K562 (cell line): ENCODE measurements at regions not wholly inside any gene's neighbourhood (a gene's known extent, or its start where the extent isn't known, plus 50 kb on each side); places are given as distances from the start of the nearest gene placed in this dataset.

Experiments used
- ATAC-seq: fragments of 200-7000 bp; cut with Tn5 transposase; 3 replicates; pipeline ENCODE4 v1.9.1; 2020; ENCODE audit warnings: moderate library complexity
- BruUV-seq: library from RNA; stranded (reverse); fragments of 400-500 nt; replicated peaks from 2 replicates; lab custom pipeline; 2021; lab: Mats Ljungman, UMichigan
- CTCF ChIA-PET: fragments of 300-600 bp; formaldehyde crosslinking; extraction: SDS; loops from one replicate; lab custom pipeline; 2021; ENCODE audit warnings: low intra/inter-chr PET ratio; lab: Yijun Ruan, JAX
- POLR2A ChIA-PET: fragments of 300-600, 350-650 bp; sonication (Branson Sonifier 250); formaldehyde crosslinking; extraction: SDS; loops from one replicate; lab custom pipeline; 2021; ENCODE audit warnings: antibody characterized with exemption, inconsistent platforms; lab: Yijun Ruan, JAX
- DNase-seq, 4 experiments: peaks; one replicate each; pipeline versions ENCODE4 v3.0.0 to v3.0.0-alpha.2; 2011 to 2018; ENCODE audit warnings: low spot score in 3 of 4, mixed read lengths in 3 of 4; ENCODE audit errors: extremely low read depth in 1 of 4
- FAIRE-seq: peaks from 2 replicates; lab custom pipeline; 2011; peaks lifted over from hg19 to GRCh38; lab: Jason Lieb, UNC
- H2AFZ ChIP-seq: 2 replicates; pipeline ENCODE4 v1.6.0; 2011; ENCODE audit warnings: low read depth, low read length, control low read depth, inconsistent platforms
- H3K27ac ChIP-seq: fragments of 200-600 bp; 3 replicates; pipeline ENCODE4 v1.8.0; 2011; ENCODE audit warnings: low read depth, mild to moderate bottlenecking, control low read depth, inconsistent platforms, low read length, moderate library complexity, mixed read lengths; ENCODE audit errors: extremely low read depth
- H3K27me3 ChIP-seq, 2 experiments: fragments of 300-600 bp in 1 of 2; 2 replicates in 1 of 2; 3 replicates in 1 of 2; pipeline versions ENCODE4 v1.6.0 to v1.8.0; 2011; ENCODE audit warnings: inconsistent platforms in 2 of 2, low read length in 2 of 2, mild to moderate bottlenecking in 1 of 2, mixed read lengths in 1 of 2, moderate library complexity in 1 of 2; ENCODE audit not compliant: control insufficient read depth in 2 of 2, insufficient read depth in 2 of 2
- H3K36me3 ChIP-seq: fragments of 300-600 bp; 3 replicates; pipeline ENCODE4 v1.8.0; 2011; ENCODE audit warnings: mild to moderate bottlenecking, low read length, inconsistent platforms; ENCODE audit not compliant: control insufficient read depth, insufficient read depth
- H3K4me1 ChIP-seq, 2 experiments: fragments of 200-600 bp in 1 of 2; replicated peaks in 1 of 2; 2 replicates in 1 of 2; 3 replicates in 1 of 2; pipeline versions ENCODE4 v1.5.1 to v1.8.0; 2011; ENCODE audit warnings: inconsistent platforms in 2 of 2, low read length in 2 of 2, mild to moderate bottlenecking in 1 of 2, mixed read lengths in 1 of 2, moderate library complexity in 1 of 2; ENCODE audit not compliant: control insufficient read depth in 2 of 2, insufficient read depth in 2 of 2
- H3K4me2 ChIP-seq: 2 replicates; pipeline ENCODE4 v1.6.1; 2011; ENCODE audit warnings: low read length, control low read depth, inconsistent platforms, mixed read lengths; ENCODE audit not compliant: insufficient read depth
- H3K4me3 ChIP-seq: fragments of 200-600 bp; sonication (generic), shearing (Covaris generic); 2 replicates; pipeline ENCODE4 v1.5.1; 2016; ENCODE audit warnings: control low read depth, inconsistent platforms
- H3K79me2 ChIP-seq: fragments of 200-600 bp; 3 replicates; pipeline ENCODE4 v1.8.0; 2011; ENCODE audit warnings: low read length, inconsistent platforms; ENCODE audit not compliant: control insufficient read depth, insufficient read depth
- H3K9ac ChIP-seq, 2 experiments: 2 replicates each; pipeline versions ENCODE4 v1.6.0 to v1.6.1; 2011; ENCODE audit warnings: low read depth in 2 of 2, low read length in 2 of 2, control low read depth in 1 of 2, inconsistent platforms in 1 of 2, mild to moderate bottlenecking in 1 of 2, mixed read lengths in 1 of 2; ENCODE audit not compliant: insufficient read depth in 1 of 2
- H3K9me1 ChIP-seq: one replicate; pipeline ENCODE4 v1.6.0; 2011; ENCODE audit warnings: inconsistent platforms, mild to moderate bottlenecking, low read length, moderate library complexity; ENCODE audit not compliant: control insufficient read depth, insufficient read depth
- H3K9me3 ChIP-seq: replicated peaks from 2 replicates; pipeline ENCODE4 v1.5.1; 2011; ENCODE audit warnings: low read depth, low read length, inconsistent platforms; ENCODE audit not compliant: control insufficient read depth, insufficient read depth
- H4K20me1 ChIP-seq: replicated peaks from 2 replicates; pipeline ENCODE4 v1.6.1; 2011; ENCODE audit warnings: low read length, inconsistent platforms, mixed read lengths; ENCODE audit not compliant: control insufficient read depth, insufficient read depth
- BDP1 ChIP-seq: IDR thresholded peaks from 3 replicates; pipeline ENCODE4 v1.6.1; 2011; ENCODE audit not compliant: insufficient read length, insufficient read depth
- CLOCK ChIP-seq: fragments of 250-450 bp; sonication (Bioruptor Pico); IDR thresholded peaks from 2 replicates; pipeline ENCODE4 v1.4.0; 2020; ENCODE audit warnings: mild to moderate bottlenecking, moderate library complexity, borderline replicate concordance
- MAFG ChIP-seq: fragments of 450-650 bp; conservative IDR thresholded peaks from 2 replicates; pipeline ENCODE4 v1.6.1; 2016; ENCODE audit warnings: missing genetic modification characterization, missing compliant biosample characterization
- THRAP3 ChIP-seq: fragments of 450-650 bp; IDR thresholded peaks from 2 replicates; pipeline ENCODE4 v1.6.1; 2016; ENCODE audit warnings: mild to moderate bottlenecking, inconsistent platforms, borderline replicate concordance
- ZNF507 ChIP-seq: conservative IDR thresholded peaks from 2 replicates; pipeline ENCODE4 v1.6.1; 2017; ENCODE audit warnings: missing genetic modification characterization, missing compliant biosample characterization
- WGBS: fragments of 100-300 bp; shearing (Covaris generic); methylation state at CpG from one replicate; pipeline ENCODE4 v1.1.6; 2016; ENCODE audit warnings: low coverage, mixed read lengths; ENCODE audit not compliant: insufficient coverage; ENCODE audit errors: missing lambda C conversion rate; 5-methylcytosine and 5-hydroxymethylcytosine counted together
- in situ Hi-C: fragments of 300-500 bp; cut with MboI; formaldehyde crosslinking; loops from 4 replicates; pipeline ENCODE4 v1.15.0; 2018; ENCODE audit warnings: inconsistent platforms, mixed read lengths
- intact Hi-C: fragments of 100-400 bp; cut with micrococcal nuclease; formaldehyde crosslinking; loops from 2 replicates; pipeline ENCODE4 v1.14.2; 2022
- TF ChIP-seq, protein P1 (sequence below): fragments of 450-650 bp; conservative IDR thresholded peaks from 2 replicates; pipeline ENCODE4 v1.6.1; 2016; ENCODE audit warnings: missing genetic modification characterization, low read depth, mild to moderate bottlenecking, missing compliant biosample characterization, moderate library complexity

- no peak overlapping the region for H2AFZ ChIP-seq
- intact Hi-C loops (loop anchor here (10.0 kb wide), 1 partner anchor 99 kb away; no protein-coding TSS in a partner anchor), in situ Hi-C loops (no loop called here)
- no peaks in the 10 kb centered on the region for H3K9me1 ChIP-seq
- H3K27ac ChIP-seq: no peak overlapping the region
- H3K36me3 ChIP-seq: peaks cover 8% of the 10 kb centered on the region; the same call in 2 of the 3 replicates
- ATAC-seq: no peak
- ChIA-PET CTCF (interaction anchor here (0.6 kb wide), 1 partner anchor 920 kb away, joined by 3 read pairs; no protein-coding TSS in a partner anchor), POLR2A (interaction anchor here (0.8 kb wide), 1 partner anchor 21 kb away, joined by 4 read pairs; no protein-coding TSS in a partner anchor)
- H3K79me2 ChIP-seq: peaks cover 30% of the 10 kb centered on the region
- no peaks in the 10 kb centered on the region for H3K27me3 ChIP-seq
- no peak overlapping the region for H3K9ac ChIP-seq
- FAIRE-seq: no peak
- no TSS peak for BruUV-seq
- WGBS: 74% methylated on average over 5 of the region's 5 CpGs
- H3K4me1 ChIP-seq: peaks cover 0 to 6% of the 10 kb centered on the region in 2 experiments; a peak in 3 of 5 replicates
- no peak overlapping the region for H3K4me3 ChIP-seq
- no peak overlapping the region for H3K4me2 ChIP-seq
- H3K9me3 ChIP-seq: no peaks in the 10 kb centered on the region
- no peak for DNase-seq
- no peaks in the 10 kb centered on the region; the same call in 1 of the 2 replicates for H4K20me1 ChIP-seq
- no peak for TF ChIP-seq CLOCK
- no peak for TF ChIP-seq ZNF507 (tag)
- no peak for TF ChIP-seq THRAP3
- TF ChIP-seq BDP1: no peak
- TF ChIP-seq MAFG (tag): no peak
- TF ChIP-seq, protein P1, sequence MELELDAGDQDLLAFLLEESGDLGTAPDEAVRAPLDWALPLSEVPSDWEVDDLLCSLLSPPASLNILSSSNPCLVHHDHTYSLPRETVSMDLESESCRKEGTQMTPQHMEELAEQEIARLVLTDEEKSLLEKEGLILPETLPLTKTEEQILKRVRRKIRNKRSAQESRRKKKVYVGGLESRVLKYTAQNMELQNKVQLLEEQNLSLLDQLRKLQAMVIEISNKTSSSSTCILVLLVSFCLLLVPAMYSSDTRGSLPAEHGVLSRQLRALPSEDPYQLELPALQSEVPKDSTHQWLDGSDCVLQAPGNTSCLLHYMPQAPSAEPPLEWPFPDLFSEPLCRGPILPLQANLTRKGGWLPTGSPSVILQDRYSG (tag): no peak
Observed at GRCh38 chr12:91586015-91586414, 403.4 kb upstream of the DCN start.
